ENCODE measurements at regions not wholly inside any gene's neighbourhood (a gene's known extent, or its start where the extent isn't known, plus 50 kb on each side); places are given as distances from the start of the nearest gene placed in this dataset.

- TF ChIP-seq, protein P1, sequence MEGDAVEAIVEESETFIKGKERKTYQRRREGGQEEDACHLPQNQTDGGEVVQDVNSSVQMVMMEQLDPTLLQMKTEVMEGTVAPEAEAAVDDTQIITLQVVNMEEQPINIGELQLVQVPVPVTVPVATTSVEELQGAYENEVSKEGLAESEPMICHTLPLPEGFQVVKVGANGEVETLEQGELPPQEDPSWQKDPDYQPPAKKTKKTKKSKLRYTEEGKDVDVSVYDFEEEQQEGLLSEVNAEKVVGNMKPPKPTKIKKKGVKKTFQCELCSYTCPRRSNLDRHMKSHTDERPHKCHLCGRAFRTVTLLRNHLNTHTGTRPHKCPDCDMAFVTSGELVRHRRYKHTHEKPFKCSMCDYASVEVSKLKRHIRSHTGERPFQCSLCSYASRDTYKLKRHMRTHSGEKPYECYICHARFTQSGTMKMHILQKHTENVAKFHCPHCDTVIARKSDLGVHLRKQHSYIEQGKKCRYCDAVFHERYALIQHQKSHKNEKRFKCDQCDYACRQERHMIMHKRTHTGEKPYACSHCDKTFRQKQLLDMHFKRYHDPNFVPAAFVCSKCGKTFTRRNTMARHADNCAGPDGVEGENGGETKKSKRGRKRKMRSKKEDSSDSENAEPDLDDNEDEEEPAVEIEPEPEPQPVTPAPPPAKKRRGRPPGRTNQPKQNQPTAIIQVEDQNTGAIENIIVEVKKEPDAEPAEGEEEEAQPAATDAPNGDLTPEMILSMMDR (IDR thresholded peaks at IDR 0.05), result no peak
- TF ChIP-seq POLR2AphosphoS5 (IDR thresholded peaks at IDR 0.05; ENCODE audit: low read depth, low read length), result no peak
- no peak for TF ChIP-seq TCF7L2 (IDR thresholded peaks at IDR 0.05; ENCODE audit: low read depth, low read length)
These were observed 52.2 kb upstream of the FNDC1 start for GRCh38 chr6:159117046-159117445.
